ENCODE measurements at regions not wholly inside any gene's neighbourhood (a gene's known extent, or its start where the extent isn't known, plus 50 kb on each side); places are given as distances from the start of the nearest gene placed in this dataset.

DNA sequence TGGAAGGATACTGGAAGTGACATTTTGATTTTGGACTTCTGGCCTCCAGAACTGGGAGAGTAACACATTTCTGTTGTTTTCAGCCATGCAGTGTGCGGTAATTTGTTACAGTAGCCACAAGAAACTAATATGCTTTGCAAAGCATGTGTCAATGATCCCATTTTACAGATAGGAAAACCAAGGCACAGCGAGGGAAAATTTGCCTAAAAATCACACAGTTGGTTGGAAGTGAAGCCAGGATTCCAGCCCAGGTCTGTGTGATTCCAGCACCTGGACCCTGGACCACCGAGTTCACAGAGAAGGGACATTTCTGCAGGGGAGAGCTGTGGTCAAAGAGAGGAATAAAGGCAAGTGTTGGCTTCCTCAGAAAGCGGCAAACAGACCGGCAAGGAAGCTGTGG is 106.7 kb upstream of the MED13L start:
- TF ChIP-seq POLR2A (IDR thresholded peaks at IDR 0.05): no peak
- TF ChIP-seq, protein P1, sequence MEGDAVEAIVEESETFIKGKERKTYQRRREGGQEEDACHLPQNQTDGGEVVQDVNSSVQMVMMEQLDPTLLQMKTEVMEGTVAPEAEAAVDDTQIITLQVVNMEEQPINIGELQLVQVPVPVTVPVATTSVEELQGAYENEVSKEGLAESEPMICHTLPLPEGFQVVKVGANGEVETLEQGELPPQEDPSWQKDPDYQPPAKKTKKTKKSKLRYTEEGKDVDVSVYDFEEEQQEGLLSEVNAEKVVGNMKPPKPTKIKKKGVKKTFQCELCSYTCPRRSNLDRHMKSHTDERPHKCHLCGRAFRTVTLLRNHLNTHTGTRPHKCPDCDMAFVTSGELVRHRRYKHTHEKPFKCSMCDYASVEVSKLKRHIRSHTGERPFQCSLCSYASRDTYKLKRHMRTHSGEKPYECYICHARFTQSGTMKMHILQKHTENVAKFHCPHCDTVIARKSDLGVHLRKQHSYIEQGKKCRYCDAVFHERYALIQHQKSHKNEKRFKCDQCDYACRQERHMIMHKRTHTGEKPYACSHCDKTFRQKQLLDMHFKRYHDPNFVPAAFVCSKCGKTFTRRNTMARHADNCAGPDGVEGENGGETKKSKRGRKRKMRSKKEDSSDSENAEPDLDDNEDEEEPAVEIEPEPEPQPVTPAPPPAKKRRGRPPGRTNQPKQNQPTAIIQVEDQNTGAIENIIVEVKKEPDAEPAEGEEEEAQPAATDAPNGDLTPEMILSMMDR (IDR thresholded peaks at IDR 0.05): no peak

Data from adrenal gland (tissue), 5 donors.